Stimulated activated CD4-positive, alpha-beta T cell treated with anti-CD3 and anti-CD28 coated beads, TNF-alpha, amount 100 ng/mL, for 24 hours (primary cell): ENCODE measurements at regions not wholly inside any gene's neighbourhood (a gene's known extent, or its start where the extent isn't known, plus 50 kb on each side); places are given as distances from the start of the nearest gene placed in this dataset.

ENCODE experiments used
- DNase-seq, 3 experiments: peaks; one replicate each; pipeline ENCODE4 v3.0.0-alpha.2; 2020; ENCODE audit warnings: low read depth in 3 of 3

- DNase-seq: no peak
These were observed 236.3 kb upstream of the SORL1-AS1 start for GRCh38 chr11:121688860-121689614.

- no peak for DNase-seq
These were observed 235.3 kb upstream of the SORL1-AS1 start for GRCh38 chr11:121688055-121688491.

- DNase-seq: no peak
These were observed 231.0 kb upstream of the SORL1-AS1 start for GRCh38 chr11:121683791-121684190.
